Stimulated activated naive CD4-positive, alpha-beta T cell (primary cell): ENCODE measurements at regions not wholly inside any gene's neighbourhood (a gene's known extent, or its start where the extent isn't known, plus 50 kb on each side); places are given as distances from the start of the nearest gene placed in this dataset.

Source experiments
- DNase-seq, 6 experiments: peaks; one replicate each; lab custom pipeline; 2025; lab: John Stamatoyannopoulos, UW

DNA sequence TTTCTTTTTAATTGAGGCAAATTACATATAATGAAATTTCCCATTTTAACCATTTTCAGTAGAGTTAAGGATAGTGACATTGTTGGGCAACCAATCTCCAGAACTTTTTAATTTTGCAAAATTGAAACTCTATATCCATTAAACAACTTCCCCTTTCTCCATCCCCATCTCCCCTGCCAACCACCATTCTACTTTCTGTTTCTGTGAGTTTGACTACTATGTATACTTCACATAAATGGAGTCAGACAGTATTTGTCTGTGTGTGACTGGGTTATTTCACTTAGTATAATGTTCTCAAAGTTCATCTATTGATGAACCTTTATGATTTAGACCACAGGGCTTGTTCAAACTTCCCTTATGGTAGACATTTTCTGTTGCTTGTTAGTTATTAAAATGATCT, 364.5 kb upstream of the MAD2L1 start:
- no peak for DNase-seq

DNA sequence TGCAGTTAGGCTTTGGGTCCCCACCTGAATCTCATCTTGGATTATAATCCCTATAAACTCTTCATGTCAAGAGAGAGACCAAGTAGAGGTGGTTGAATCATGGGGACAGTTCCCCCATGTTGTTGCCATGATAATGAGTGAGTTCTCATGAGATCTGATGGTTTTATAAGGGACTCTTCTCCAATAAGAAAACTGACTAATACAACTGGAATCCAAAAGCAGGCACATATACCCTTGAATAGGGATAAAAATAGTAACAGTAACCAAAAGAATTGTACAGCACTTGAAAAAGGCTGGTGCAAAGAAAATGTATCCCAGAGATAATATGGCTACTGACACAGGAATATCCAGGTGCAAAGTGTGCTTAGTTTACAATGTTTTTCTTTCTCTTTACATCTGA, 351.5 kb upstream of the MAD2L1 start:
- no peak for DNase-seq

DNA sequence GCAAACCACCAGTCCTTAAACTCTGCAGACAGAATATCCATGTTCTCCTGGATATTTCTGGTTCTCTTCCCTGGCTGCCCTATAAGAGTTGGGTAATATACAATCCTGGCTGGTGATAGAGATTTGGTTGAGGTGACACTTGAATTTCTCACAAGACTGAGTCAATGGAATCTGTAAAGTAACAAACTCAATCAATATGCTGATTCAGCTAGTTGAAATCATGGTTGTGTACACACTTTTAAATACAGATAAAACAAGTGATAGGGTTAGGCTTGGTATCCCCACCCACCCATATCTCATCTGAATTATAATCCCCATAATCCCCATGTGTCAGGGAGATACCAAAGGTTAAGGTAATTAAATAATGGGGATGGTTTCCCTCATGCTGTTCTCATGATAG, 349.2 kb upstream of the MAD2L1 start:
- DNase-seq: no peak

DNA sequence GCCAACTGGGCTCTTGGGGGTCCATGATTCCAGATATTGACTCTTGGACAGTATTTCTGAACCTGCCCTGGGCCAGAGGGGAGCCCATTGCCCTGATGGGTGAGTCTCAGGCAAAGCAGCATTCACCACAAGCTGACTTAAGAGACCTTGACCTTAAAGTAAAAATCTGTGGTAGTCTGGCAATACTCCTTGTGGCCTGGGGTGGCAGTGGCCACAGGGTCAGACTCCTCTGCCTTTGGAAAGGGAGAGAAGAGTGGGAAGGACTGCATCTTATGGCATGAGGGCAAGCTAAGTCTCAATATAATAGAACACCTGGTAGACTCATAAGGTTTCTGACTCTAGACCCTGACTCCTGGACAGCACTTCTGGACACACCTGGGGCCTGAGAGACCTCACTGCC, 340.3 kb upstream of the MAD2L1 start:
- DNase-seq: no peak

DNA sequence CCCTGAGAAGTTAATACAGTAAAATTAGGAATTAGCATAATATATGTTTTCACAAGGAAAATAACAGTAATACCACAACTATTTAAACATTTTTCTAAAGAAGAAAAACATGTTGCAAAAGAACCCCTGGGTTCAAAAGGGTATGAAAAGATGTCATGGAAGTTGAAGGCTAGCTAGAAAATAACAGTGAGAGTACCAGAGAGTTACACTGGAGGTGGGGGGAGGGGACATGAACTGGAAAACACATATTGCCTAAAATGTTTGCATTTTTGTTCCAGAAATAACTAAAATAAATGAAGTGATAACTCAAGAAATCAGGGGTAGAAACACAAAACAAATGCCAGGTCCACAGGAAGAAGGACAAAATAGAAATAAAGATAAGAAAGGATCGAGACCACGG, 336.6 kb upstream of the MAD2L1 start:
- DNase-seq: no peak

DNA sequence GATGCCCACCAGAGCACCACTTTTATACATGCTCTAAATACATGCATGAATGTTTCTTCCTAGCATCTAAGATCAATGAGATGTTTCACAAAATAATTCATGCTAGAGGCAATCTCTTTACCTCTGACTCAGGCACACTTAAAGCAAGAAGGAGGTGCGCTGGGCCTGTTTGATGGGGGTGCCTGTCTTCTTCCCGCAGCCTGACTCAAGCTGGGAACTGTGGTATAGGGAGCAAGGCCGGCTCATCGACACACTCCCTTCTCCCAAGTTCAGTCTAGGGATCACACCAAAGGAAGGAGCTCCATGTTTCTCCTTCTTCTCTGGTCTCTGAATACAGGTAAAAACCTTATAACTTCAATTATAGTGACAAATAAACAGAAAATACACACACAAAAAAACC, 333.8 kb upstream of the MAD2L1 start:
- no peak for DNase-seq

DNA sequence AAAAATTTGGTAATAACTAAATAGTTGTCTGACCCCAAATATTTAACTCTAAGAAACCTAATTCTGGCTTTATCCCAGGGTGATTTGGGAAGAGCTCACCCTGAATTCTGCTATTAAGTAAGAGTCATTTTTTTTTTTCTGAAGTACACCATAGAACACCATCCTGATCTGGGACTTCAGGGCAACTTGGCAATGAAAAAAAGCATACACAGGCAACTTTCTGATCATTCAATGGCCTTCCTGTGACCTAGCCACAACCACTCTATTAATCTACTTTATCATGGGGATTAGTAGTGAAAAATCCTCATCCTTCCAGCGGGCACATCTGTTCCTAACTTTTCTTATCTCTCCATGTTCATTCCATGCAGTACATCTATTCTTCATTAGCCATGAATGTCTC, 333.2 kb upstream of the MAD2L1 start:
- no peak for DNase-seq

DNA sequence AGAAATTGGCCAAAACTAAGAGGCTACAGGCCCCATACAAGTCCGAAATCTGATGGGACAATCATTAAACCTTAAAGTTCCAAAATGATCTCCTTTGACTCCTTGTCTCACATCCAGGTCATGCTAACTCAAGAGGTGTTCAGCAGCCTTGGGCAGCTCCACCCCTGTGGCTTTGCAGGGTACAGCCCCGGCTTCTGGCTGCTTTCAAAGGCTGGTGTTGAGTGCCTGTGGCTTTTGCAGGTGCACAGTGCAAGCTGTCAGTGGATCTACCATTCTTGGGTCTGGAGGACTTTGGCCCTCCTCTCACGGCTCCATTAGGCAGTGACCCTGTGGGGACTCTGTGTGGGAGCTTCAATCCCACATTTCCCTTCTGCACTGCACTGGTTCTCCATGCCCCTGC, 329.1 kb upstream of the MAD2L1 start:
- no peak for DNase-seq

DNA sequence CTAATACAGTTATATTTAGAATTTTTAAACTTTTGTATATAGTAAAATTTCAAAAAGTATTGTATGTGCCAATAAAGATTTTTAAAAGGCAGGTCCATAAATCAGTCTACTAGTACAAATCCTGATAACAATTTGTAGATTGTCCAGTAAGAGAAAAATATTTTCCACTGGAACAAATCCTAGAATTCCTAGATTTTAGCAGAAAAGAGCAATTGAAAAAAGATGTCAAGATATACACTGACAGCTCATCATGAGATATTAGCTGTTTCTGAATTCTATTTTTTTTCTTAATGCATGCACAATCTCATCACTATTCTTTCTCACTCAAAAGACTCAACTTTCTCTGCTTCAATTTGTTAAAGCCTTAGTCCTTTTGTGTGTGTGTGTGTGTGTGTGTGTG, 289.2 kb upstream of the MAD2L1 start:
- no peak for DNase-seq

DNA sequence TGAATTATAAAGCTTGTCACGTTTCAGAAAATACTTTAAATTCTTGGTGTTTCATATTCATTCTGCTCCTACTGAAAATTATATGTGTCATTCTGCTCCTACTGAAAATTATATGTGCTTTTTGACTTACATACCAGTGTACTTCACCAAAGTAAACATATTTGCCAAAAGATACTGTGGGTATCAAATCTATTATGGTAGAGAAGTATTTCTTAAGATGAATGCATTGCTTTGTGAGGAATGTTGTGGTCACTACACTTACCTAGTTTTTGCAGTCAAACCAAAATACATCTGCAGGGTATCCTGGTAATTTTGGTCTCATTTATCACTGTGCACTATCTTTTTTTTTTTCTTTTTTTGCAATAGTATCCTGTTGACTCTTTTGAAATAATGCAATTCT, 287.7 kb upstream of the MAD2L1 start:
- DNase-seq: no peak

DNA sequence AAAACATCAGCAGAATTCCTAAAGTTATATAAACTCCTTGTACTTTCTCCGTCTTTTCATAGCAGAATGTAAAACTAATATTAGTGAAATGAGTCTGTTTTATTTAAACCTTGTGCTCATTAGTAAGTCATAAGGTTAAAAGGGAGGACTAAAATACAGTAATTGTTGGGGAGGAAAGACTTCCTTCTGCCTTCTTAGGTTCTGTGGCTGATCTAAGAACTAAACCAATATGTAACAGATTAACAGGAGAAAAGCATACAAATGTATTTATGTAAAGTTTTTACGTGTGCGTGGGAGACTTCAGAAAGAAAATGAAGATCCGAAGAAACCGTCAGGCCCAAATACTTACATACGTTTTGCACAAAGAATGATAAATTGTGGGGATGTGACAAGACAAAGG, 286.6 kb upstream of the MAD2L1 start:
- DNase-seq: no peak

DNA sequence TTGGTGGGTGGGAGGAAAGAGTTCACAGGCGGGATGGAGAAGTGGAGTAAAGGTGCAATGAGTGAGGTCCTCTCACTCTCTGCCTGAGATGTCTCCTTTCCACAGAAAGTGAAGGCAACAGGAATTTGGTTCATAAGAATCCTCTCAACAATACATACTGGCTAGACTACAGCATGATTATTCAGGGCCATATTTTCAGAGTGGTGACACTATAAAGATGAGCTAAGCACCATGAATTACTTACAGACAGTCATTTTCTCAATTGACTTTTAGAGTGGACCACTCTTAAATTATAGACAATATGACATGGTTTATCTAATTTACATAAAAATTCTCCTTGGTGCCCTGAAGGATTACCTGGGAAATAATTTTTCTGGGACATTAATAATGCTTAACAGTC, 286.1 kb upstream of the MAD2L1 start:
- no peak for DNase-seq

DNA sequence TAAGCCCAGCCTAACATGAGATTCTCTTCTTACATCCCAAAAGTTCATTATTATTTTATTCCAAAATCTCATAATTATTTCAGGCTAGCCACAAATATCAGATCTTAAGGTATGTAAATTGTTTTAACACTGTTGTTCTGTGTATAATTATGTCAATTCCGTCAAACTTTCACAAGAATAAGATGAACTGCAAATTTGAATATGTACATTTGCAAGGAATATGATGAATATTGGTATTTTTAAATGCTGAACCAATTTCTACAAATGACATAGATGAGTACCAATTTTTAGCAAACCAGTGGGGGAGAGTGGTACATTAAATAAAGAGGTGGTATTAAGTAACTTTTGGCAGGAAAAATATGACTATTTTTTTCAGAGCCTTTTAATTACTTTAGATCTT, 282.3 kb upstream of the MAD2L1 start:
- no peak for DNase-seq

DNA sequence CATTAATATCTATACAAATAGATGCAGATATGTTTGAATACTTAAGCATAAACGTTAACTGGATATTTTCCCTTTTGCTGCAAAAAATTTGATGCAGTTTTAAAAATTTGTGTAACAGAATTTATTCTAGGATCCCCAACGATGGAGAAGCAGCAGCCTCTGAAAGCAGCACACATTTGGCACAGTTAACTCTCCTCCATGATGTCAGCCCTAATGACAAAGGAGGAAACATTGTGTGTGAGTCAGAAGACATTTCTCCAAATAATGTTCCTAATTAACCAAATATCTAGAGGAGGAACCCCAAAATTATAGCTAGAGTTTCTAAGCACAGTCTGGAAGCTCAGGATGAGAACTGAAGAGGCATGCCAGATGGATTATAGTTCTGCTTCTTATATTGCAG, 281.9 kb upstream of the MAD2L1 start:
- no peak for DNase-seq

DNA sequence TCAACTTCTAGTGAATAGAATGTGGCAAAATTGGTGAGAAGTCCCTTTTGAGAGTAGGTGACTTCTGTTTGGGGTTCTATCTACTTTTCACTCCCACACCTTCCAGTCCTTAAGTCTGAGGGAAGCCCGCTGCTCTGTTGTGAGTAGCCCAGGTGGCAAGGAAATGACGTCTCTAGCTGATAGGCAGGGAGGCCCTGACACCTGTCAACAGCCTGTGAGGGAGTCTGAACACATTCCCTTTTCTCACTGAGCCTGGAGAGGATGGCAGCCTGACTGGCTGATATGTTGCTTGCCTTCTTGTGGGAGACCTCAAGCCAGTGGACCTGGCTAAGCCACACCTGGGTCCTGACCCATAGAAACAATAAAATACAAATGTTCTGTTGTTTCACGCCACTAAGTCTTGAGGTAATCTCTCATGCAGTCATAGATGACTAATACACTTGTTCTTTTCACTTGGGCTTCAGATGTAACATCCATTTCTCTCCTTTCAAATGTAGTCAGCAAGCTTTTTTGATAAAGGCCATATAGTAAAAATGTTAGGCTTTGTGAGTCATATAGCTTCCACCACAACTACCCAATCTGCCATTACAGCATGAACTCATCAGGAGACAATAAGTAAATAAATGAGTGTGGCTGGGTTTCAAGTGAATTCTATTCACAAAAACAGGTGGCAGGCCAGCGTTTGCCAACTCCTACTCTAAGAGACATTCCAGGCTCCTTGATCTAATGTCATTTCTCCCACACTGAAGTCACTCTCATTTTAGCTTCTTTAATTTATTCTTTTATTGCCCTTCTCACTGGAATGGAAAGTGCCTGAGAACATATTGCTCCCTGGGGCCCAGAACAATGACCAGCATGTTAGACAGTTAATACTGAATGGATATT, 265.1 kb upstream of the MAD2L1 start:
- no peak for DNase-seq

DNA sequence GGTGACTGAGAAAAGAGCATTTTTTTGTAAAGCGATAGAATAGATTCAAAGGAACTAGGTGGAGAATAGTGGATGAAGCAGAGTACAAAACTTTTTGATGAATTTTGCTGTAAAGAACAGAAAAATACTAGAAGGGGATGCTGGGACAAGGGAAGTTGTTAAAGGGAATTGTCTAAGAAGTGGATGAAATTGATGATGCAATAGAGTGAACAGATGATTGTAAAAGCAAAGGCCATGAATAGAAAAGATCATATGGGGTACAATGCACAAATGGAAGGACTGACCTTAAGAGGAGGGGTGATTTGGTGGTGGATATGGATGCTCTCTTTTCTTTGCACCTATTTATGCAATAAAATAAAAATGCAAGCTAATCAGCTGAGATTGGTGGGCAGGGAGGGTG, 262.7 kb upstream of the MAD2L1 start:
- DNase-seq: no peak

DNA sequence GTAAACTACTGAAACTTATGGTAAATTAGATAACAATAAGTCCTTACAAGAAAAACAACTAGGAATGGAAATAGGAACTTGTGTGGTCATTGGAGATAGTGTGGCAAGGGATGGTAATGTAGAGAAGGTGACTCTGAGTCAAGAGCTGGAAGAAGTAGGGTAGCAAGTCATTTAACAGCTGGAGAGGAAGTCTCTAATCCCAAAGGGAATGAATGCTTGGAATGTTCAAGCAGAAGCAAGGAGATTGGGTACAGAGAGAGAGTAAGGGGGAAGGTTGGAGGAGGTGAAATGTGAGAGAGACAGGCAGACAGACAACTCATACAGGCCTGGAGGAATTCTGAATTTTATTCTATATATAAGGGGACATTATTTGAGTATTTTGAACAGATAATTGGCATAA, 260.6 kb upstream of the MAD2L1 start:
- DNase-seq: no peak

DNA sequence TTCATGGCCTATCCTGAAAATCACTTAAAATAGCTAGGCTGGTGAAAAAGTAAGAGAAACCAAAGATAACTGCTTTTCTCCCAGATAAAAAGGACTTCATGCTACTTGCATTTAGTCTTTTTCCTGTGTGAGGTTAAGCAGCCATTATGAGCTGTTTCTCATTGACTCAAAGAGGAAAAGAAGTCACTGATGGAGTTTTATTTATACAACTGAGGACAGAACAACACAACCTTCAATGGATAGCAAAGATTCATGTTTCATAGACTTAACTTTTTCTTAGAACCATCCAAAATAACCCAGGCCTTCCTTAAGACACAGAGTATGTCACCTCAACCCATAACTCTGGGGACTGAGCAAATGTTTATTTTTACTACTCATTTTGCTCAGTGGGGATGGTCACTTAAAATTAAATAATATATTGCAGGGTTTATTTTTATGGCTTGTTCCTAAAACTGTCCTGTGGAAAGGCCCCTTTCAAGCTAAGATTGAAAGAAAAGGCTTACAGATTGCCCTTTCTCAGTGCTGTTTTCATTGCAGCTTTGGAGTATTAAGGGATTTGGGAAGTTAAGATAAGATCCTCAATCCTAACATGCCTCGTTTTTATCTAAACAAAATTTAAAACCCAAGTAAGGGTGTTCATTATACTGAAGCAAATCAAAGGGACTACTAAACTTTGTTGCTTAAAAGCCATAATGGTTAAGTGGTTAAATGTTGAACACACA, 252.6 kb upstream of the MAD2L1 start:
- DNase-seq: no peak

DNA sequence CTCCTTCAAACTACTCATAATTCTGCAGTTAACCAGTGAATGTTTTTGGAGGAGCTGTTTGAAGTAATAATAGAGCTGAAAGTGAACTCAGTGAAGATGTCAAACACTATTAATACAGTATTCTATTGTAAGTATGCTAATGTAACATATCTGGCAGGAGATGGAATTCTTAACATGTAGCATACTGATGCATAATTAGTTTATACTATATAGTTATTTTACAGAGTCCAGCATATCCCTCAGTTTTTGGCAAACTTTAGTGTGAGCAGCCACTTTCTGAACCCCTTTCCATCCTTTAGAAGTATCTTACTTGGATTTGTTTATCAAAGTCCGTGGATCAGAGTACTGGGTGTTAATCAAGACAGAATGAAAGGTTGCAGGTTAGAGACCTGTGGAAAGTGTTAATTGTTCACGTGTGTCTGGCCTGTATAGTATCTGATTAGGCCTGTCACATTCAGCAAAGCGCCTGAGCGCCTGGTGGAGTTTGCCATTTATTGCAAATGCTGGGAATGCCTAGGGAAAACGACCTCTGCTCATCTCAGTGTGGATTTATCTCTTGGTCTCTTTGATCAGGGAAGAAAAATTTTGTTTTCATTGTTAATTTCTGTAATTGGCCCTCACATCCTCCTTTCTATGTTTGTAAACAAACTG, 251.7 kb upstream of the MAD2L1 start:
- DNase-seq: no peak

DNA sequence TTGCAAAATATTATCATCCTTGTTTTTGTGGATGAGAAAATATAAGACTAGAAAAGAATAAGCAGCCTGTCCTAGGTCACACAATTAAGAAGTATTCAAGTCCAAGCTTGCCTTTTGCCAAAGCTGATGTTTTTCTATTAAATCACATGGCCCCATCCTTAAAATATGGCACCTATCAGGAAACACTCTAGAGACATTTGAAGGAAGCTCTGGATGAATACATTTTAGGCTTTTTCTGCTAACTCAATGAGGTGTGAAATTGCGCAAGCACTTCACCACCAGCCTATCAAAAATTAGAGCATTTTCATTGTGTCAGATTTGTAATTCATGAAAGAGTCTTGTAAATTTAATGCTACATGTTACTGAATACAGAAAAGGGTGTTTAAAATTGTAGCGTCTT, 251.1 kb upstream of the MAD2L1 start:
- no peak for DNase-seq

DNA sequence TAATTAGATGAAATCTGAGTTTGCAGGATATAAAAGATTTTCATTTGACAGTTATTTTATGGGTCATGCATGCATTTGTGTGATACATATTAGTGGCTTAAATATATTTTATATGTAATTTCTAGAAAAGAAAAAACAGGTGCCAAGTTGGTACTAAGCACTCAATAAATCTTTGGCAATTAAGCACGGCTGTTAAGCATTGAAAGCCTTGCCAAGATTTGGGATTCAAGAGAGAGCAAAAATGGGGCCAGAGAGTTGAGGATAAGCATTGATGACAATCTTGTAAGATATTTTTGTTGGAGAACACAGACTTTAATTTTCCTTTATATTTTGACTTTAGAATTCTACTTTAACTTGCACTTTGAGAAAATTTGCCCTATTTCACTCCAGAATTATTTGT, 249.8 kb upstream of the MAD2L1 start:
- DNase-seq: no peak

DNA sequence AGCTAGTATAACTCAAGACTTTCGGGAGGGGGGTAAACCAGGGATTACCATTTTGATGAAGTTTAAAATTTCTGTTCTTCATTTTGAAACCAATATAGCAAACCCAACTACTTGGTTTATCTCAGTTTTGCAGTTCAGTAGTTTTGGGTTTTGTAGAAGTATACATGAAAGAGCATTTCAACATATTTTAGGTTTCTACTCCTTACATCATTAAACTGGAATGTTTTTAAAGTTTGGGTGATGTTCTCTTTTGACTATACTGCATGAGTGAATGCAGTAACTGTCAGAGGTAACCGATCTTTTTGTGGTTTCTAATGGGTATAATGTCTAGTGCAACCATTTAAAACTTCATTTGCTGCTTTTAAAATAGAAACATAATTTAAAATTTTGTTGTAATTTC, 248.3 kb upstream of the MAD2L1 start:
- DNase-seq: no peak

DNA sequence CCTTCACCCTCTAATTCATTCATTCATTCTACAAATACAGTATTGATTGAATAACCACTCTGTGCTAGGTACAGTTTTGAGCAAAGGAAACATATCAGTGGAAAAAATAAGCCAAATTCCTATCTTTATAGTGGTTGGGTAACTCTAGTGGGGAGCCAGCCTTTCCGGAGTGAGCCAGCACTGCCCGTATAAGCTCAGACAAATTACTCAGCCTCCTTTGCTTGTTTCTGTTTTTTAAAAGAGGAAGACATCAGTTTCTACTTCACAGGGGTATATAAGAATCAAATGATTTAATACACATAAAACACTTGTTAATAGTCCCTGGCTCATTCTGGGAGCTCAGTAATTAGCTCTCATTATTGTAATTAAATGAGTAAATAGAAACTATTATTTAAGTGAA, 238.2 kb upstream of the MAD2L1 start:
- no peak for DNase-seq
